OCI-LY7 (cell line): ENCODE measurements at regions not wholly inside any gene's neighbourhood (a gene's known extent, or its start where the extent isn't known, plus 50 kb on each side); places are given as distances from the start of the nearest gene placed in this dataset.

Source experiments
- BruUV-seq: library from RNA; stranded (reverse); fragments of 400-500 nt; replicated peaks from 2 replicates; lab custom pipeline; 2021; lab: Mats Ljungman, UMichigan
- CTCF ChIA-PET: fragments of 300-600 bp; sonication (Branson Sonifier 250); formaldehyde crosslinking; loops from one replicate; lab custom pipeline; 2022; ENCODE audit warnings: antibody characterized with exemption; ENCODE audit not compliant: unreplicated experiment; lab: Charles Lee
- POLR2A ChIA-PET: fragments of 300-600 bp; sonication (Branson Sonifier 250); formaldehyde crosslinking; loops from one replicate; lab custom pipeline; 2022; ENCODE audit warnings: antibody characterized with exemption; lab: Charles Lee
- DNase-seq: peaks from one replicate; pipeline ENCODE4 v3.0.0-alpha.2; 2015; ENCODE audit warnings: low spot score
- H2AFZ ChIP-seq: fragments of 200-600 bp; sonication (generic), shearing (Covaris generic); 2 replicates; pipeline ENCODE4 v1.6.1; 2014; ENCODE audit warnings: mild to moderate bottlenecking, antibody characterized with exemption, low read length, moderate library complexity
- H3K27ac ChIP-seq: fragments of 200-600 bp; sonication (generic); 2 replicates; pipeline ENCODE4 v1.5.1; 2014; ENCODE audit warnings: mixed run types, low read depth, mild to moderate bottlenecking, moderate library complexity, low read length, inconsistent platforms; ENCODE audit not compliant: poor library complexity, severe bottlenecking
- H3K36me3 ChIP-seq: fragments of 200-600 bp; sonication (generic); 2 replicates; pipeline ENCODE4 v1.6.1; 2014; ENCODE audit warnings: mild to moderate bottlenecking, antibody characterized with exemption, low read length, moderate library complexity, mixed read lengths; ENCODE audit not compliant: insufficient read depth
- H3K4me1 ChIP-seq: fragments of 200-600 bp; sonication (generic); 2 replicates; pipeline ENCODE4 v1.5.1; 2014; ENCODE audit warnings: mild to moderate bottlenecking, low read length; ENCODE audit not compliant: insufficient read depth, poor library complexity, severe bottlenecking
- H3K4me2 ChIP-seq: fragments of 200-600 bp; sonication (generic); 2 replicates; pipeline ENCODE4 v1.6.1; 2014; ENCODE audit warnings: mild to moderate bottlenecking, low read length
- H3K4me3 ChIP-seq: fragments of 200-600 bp; sonication (generic); 2 replicates; pipeline ENCODE4 v1.5.1; 2014; ENCODE audit warnings: mild to moderate bottlenecking, low read depth, low read length; ENCODE audit not compliant: poor library complexity, severe bottlenecking
- H3K79me2 ChIP-seq: fragments of 200-600 bp; sonication (generic); 2 replicates; pipeline ENCODE4 v1.6.1; 2016; ENCODE audit warnings: low read depth, mild to moderate bottlenecking, low read length, moderate library complexity, mixed read lengths; ENCODE audit not compliant: insufficient read depth
- H3K9me2 ChIP-seq: fragments of 200-600 bp; sonication (generic); 2 replicates; pipeline ENCODE4 v1.6.1; 2016; ENCODE audit warnings: mild to moderate bottlenecking, low read length, mixed read lengths; ENCODE audit not compliant: insufficient read depth
- H3K9me3 ChIP-seq: fragments of 200-600 bp; sonication (generic); 2 replicates; pipeline ENCODE4 v1.6.1; 2014; ENCODE audit warnings: mild to moderate bottlenecking, mixed run types, low read length, mixed read lengths
- H4K20me1 ChIP-seq: fragments of 200-600 bp; sonication (generic); 2 replicates; pipeline ENCODE4 v1.6.1; 2014; ENCODE audit warnings: mild to moderate bottlenecking, antibody characterized with exemption, low read length, moderate library complexity, mixed read lengths; ENCODE audit not compliant: insufficient read depth
- CTCF ChIP-seq: fragments of 200-600 bp; sonication (generic); conservative IDR thresholded peaks from 2 replicates; pipeline ENCODE4 v1.5.1; 2014; ENCODE audit warnings: mild to moderate bottlenecking, antibody characterized with exemption, low read length, moderate library complexity, mixed read lengths
- EZH2phosphoT487 ChIP-seq: fragments of 200-600 bp; sonication (generic); IDR thresholded peaks from 2 replicates; pipeline ENCODE4 v1.6.1; 2018; ENCODE audit warnings: low read depth, borderline replicate concordance, mild to moderate bottlenecking, mixed run types, antibody characterized with exemption, low read length, moderate library complexity, mixed read lengths
- intact Hi-C: fragments of 100-400 bp; cut with micrococcal nuclease; formaldehyde crosslinking; loops from one replicate; pipeline ENCODE4 v1.10.0; 2022; ENCODE audit not compliant: unreplicated experiment

- DNase-seq, result no peak
- no peak overlapping the region for H3K4me2 ChIP-seq
- no peaks in the 10 kb centered on the region for H3K36me3 ChIP-seq
- H3K4me3 ChIP-seq, result no peak overlapping the region
- no TSS peak for BruUV-seq
- no peaks in the 10 kb centered on the region for H3K4me1 ChIP-seq
- H3K27ac ChIP-seq, result no peak overlapping the region
- intact Hi-C loops, result no loop called here
- 0 out of 2 replicates have a peak, but pooled peaks cover 3% of the 10 kb centered on the region for H3K9me2 ChIP-seq
- ChIA-PET POLR2A (interaction anchor here (0.7 kb wide), 1 partner anchor 29 kb away, joined by 3 read pairs; no protein-coding TSS in a partner anchor), CTCF (no interaction called here)
- H4K20me1 ChIP-seq, result no peaks in the 10 kb centered on the region
- no peaks in the 10 kb centered on the region for H3K79me2 ChIP-seq
- H3K9me3 ChIP-seq, result no peaks in the 10 kb centered on the region
- TF ChIP-seq EZH2phosphoT487 (no peak), CTCF (no peak)
- no peak overlapping the region for H2AFZ ChIP-seq
These were observed 676.9 kb upstream of the PCDH20 start for GRCh38 chr13:62092536-62092935.

GRCh38 chr13:62088165-62088564 lies 672.5 kb upstream of the PCDH20 start:
- POLR2A ChIA-PET, result no interaction called here
- Histone ChIP-seq H3K9me2 (no peaks in the 10 kb centered on the region), H3K4me2 (no peak overlapping the region), H4K20me1 (no peaks in the 10 kb centered on the region), H2AFZ (no peak overlapping the region), H3K9me3 (no peaks in the 10 kb centered on the region), H3K4me3 (no peak overlapping the region), H3K36me3 (no peaks in the 10 kb centered on the region), H3K79me2 (no peaks in the 10 kb centered on the region), H3K4me1 (no peaks in the 10 kb centered on the region), H3K27ac (no peak overlapping the region)
- no peak for DNase-seq
- BruUV-seq, result no TSS peak
- intact Hi-C loops, result no loop called here
- TF ChIP-seq CTCF, result no peak
- no peak for TF ChIP-seq EZH2phosphoT487
- CTCF ChIA-PET, result no interaction called here

DNA sequence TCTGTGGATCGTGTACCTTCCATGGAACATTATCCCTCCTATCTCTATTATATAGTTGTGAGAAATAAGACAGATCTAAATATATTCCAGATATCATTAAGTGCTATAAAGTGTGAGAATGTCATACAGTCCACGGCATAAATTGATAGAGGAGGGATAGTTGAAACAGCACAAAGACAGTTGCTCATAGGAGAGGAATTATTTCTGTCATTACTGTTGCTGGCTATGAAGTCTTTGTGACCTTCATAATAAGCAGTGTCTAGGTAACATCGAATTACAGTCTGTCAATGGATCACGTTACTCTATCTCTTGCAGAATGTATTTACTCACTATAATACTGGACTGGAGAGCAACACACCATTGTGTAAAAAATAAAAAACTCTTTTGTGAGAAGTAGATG lies 671.5 kb upstream of the PCDH20 start:
- Histone ChIP-seq H3K9me3 (no peaks in the 10 kb centered on the region), H3K36me3 (no peaks in the 10 kb centered on the region), H3K9me2 (no peaks in the 10 kb centered on the region), H4K20me1 (no peaks in the 10 kb centered on the region), H3K4me1 (no peaks in the 10 kb centered on the region), H3K4me3 (no peak overlapping the region), H3K27ac (no peak overlapping the region), H2AFZ (no peak overlapping the region), H3K79me2 (no peaks in the 10 kb centered on the region), H3K4me2 (no peak overlapping the region)
- no TSS peak for BruUV-seq
- DNase-seq, result no peak
- POLR2A ChIA-PET, result no interaction called here
- intact Hi-C loops, result no loop called here
- CTCF ChIA-PET, result no interaction called here
- TF ChIP-seq CTCF, result no peak
- TF ChIP-seq EZH2phosphoT487, result no peak
